Fibroblast of pulmonary artery (primary cell): ENCODE measurements at regions not wholly inside any gene's neighbourhood (a gene's known extent, or its start where the extent isn't known, plus 50 kb on each side); places are given as distances from the start of the nearest gene placed in this dataset.

Experiments
- DNase-seq: peaks from one replicate; pipeline ENCODE4 v3.0.0-alpha.2; 2010; ENCODE audit warnings: low read depth
- H3K4me3 ChIP-seq: replicated peaks from 2 replicates; pipeline ENCODE4 v1.5.1; 2011; ENCODE audit warnings: low read depth, mild to moderate bottlenecking, control low read depth, low read length, moderate library complexity
- CTCF ChIP-seq: IDR thresholded peaks from 2 replicates; pipeline ENCODE4 v1.5.1; 2011; ENCODE audit warnings: mild to moderate bottlenecking, control low read depth, low read length, inconsistent platforms; ENCODE audit errors: missing control alignments

GRCh38 chr13:85260896-85261295 is 538.3 kb downstream of the SLITRK6 start:
- no peak for TF ChIP-seq CTCF
- H3K4me3 ChIP-seq, result no peak overlapping the region
- DNase-seq, result no peak

- TF ChIP-seq CTCF, result no peak
- H3K4me3 ChIP-seq, result no peak overlapping the region
- DNase-seq, result peak; percentile 38
These were observed 543.2 kb downstream of the SLITRK6 start for GRCh38 chr13:85255978-85256377.

GRCh38 chr13:85254641-85255040 is 544.6 kb downstream of the SLITRK6 start:
- no peak overlapping the region for H3K4me3 ChIP-seq
- TF ChIP-seq CTCF, result no peak
- DNase-seq, result no peak

- TF ChIP-seq CTCF, result no peak
- DNase-seq, result no peak
These were observed 550.1 kb downstream of the SLITRK6 start for GRCh38 chr13:85249151-85249550.

GRCh38 chr13:85247780-85248179 is 551.4 kb downstream of the SLITRK6 start:
- DNase-seq, result no peak
- TF ChIP-seq CTCF, result no peak
- H3K4me3 ChIP-seq, result no peak overlapping the region

More at GRCh38 chr13:85249151-85249550, 550.1 kb downstream of the SLITRK6 start:
- H3K4me3 ChIP-seq, result no peak overlapping the region

GRCh38 chr13:85243831-85244230 is 555.4 kb downstream of the SLITRK6 start:
- TF ChIP-seq CTCF, result no peak
- peak; percentile 31 for DNase-seq
- H3K4me3 ChIP-seq, result no peak overlapping the region

GRCh38 chr13:85241060-85241459 is 558.2 kb downstream of the SLITRK6 start:
- TF ChIP-seq CTCF, result no peak
- H3K4me3 ChIP-seq, result no peak overlapping the region
- DNase-seq, result peak; percentile 64
